ENCODE measurements at regions not wholly inside any gene's neighbourhood (a gene's known extent, or its start where the extent isn't known, plus 50 kb on each side); places are given as distances from the start of the nearest gene placed in this dataset.

DNA sequence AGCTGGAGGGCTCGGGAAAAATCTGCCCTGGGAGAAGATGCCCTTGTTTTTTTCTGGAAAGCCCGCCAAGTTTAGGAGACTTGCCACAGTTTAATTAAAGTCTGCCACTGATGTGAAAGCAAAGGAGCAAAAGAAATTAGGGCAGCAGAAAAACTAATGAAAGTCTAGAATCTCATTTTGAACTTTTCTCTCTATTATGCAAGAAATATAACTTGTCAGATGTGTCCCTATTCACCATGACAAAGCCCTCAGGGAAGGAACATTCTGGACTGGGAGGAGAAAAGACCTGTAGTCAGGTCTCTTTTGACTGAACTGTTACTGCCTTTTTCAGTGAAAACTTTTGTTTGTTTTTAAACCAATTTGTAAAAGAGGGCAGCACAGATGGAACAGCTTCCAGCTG lies 715.5 kb downstream of the SORCS3 start:
- TF ChIP-seq EZH2phosphoT487 (conservative IDR thresholded peaks at IDR 0.05; ENCODE audit: low read length) = no peak
- TF ChIP-seq, protein P1, sequence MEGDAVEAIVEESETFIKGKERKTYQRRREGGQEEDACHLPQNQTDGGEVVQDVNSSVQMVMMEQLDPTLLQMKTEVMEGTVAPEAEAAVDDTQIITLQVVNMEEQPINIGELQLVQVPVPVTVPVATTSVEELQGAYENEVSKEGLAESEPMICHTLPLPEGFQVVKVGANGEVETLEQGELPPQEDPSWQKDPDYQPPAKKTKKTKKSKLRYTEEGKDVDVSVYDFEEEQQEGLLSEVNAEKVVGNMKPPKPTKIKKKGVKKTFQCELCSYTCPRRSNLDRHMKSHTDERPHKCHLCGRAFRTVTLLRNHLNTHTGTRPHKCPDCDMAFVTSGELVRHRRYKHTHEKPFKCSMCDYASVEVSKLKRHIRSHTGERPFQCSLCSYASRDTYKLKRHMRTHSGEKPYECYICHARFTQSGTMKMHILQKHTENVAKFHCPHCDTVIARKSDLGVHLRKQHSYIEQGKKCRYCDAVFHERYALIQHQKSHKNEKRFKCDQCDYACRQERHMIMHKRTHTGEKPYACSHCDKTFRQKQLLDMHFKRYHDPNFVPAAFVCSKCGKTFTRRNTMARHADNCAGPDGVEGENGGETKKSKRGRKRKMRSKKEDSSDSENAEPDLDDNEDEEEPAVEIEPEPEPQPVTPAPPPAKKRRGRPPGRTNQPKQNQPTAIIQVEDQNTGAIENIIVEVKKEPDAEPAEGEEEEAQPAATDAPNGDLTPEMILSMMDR (IDR thresholded peaks at IDR 0.05; ENCODE audit: insufficient read depth, low read length, poor library complexity, severe bottlenecking) = no peak
